Neural cell (in vitro differentiated cells): ENCODE measurements at regions not wholly inside any gene's neighbourhood (a gene's known extent, or its start where the extent isn't known, plus 50 kb on each side); places are given as distances from the start of the nearest gene placed in this dataset.

Source experiments
- H2AFZ ChIP-seq: fragments of 200-600, 300-800 bp; sonication (generic), shearing (Covaris generic); 2 replicates; pipeline ENCODE4 v1.6.0; 2014; ENCODE audit warnings: low read depth, mild to moderate bottlenecking, antibody characterized with exemption, low read length, moderate library complexity
- H3F3A ChIP-seq: fragments of 200-600 bp; shearing (Covaris generic); 2 replicates; pipeline ENCODE4 v1.6.1; 2016; ENCODE audit warnings: mild to moderate bottlenecking, moderate library complexity, mixed read lengths, antibody characterized with exemption, low read length; ENCODE audit not compliant: insufficient read depth, poor library complexity, severe bottlenecking
- H3K27ac ChIP-seq: fragments of 200-600, 300-800 bp; sonication (generic), shearing (Covaris generic); 2 replicates; pipeline ENCODE4 v1.5.1; 2014; ENCODE audit warnings: mild to moderate bottlenecking, low read length, moderate library complexity
- H3K27me3 ChIP-seq: fragments of 300-800, 200-600 bp; sonication (generic), shearing (Covaris generic); 2 replicates; pipeline ENCODE4 v1.6.0; 2014; ENCODE audit warnings: mild to moderate bottlenecking, low read depth, low read length, moderate library complexity; ENCODE audit not compliant: insufficient read depth
- H3K36me3 ChIP-seq: fragments of 300-800, 200-600 bp; sonication (generic), shearing (Covaris generic); 2 replicates; pipeline ENCODE4 v1.5.1; 2014; ENCODE audit warnings: mild to moderate bottlenecking, antibody characterized with exemption, low read length, moderate library complexity; ENCODE audit not compliant: insufficient read depth
- H3K4me2 ChIP-seq: fragments of 300-800, 200-600 bp; sonication (generic), shearing (Covaris generic); 2 replicates; pipeline ENCODE4 v1.6.0; 2014; ENCODE audit warnings: mild to moderate bottlenecking, low read length
- H3K4me3 ChIP-seq: fragments of 300-800, 200-600 bp; sonication (generic), shearing (Covaris generic); 2 replicates; pipeline ENCODE4 v1.5.1; 2014; ENCODE audit warnings: mild to moderate bottlenecking, low read length, moderate library complexity
- H3K79me2 ChIP-seq: fragments of 200-600 bp; shearing (Covaris generic); replicated peaks from 2 replicates; pipeline ENCODE4 v1.6.0; 2014; ENCODE audit warnings: mild to moderate bottlenecking, low read length, moderate library complexity; ENCODE audit not compliant: insufficient read depth
- H3K9ac ChIP-seq: fragments of 300-800, 200-600 bp; sonication (generic), shearing (Covaris generic); 2 replicates; pipeline ENCODE4 v1.6.1; 2016; ENCODE audit warnings: mild to moderate bottlenecking, low read length, mixed read lengths
- H3K9me2 ChIP-seq: fragments of 200-600 bp; shearing (Covaris generic); 2 replicates; pipeline ENCODE4 v1.6.1; 2016; ENCODE audit warnings: mild to moderate bottlenecking, low read length, mixed read lengths; ENCODE audit not compliant: insufficient read depth
- H3K9me3 ChIP-seq: fragments of 200-600, 300-800 bp; sonication (generic), shearing (Covaris generic); 2 replicates; pipeline ENCODE4 v1.6.1; 2016; ENCODE audit warnings: mild to moderate bottlenecking, mixed run types, low read length, moderate library complexity, mixed read lengths
- H4K20me1 ChIP-seq: fragments of 200-600 bp; shearing (Covaris generic); 2 replicates; pipeline ENCODE4 v1.6.1; 2016; ENCODE audit warnings: mild to moderate bottlenecking, mixed run types; ENCODE audit not compliant: insufficient read depth
- CTCF ChIP-seq: fragments of 450-650 bp; IDR thresholded peaks from 2 replicates; pipeline ENCODE4 v1.5.1; 2014; ENCODE audit warnings: antibody characterized with exemption, mild to moderate bottlenecking, moderate library complexity; ENCODE audit not compliant: poor library complexity, severe bottlenecking
- EP300 ChIP-seq: fragments of 450-650 bp; conservative IDR thresholded peaks from 2 replicates; pipeline ENCODE4 v1.6.1; 2014; ENCODE audit warnings: antibody characterized with exemption, mild to moderate bottlenecking, moderate library complexity; ENCODE audit not compliant: poor library complexity, severe bottlenecking
- EZH2 ChIP-seq: fragments of 200-600, 300-800 bp; shearing (Covaris generic), sonication (generic); IDR thresholded peaks from 2 replicates; pipeline ENCODE4 v1.6.1; 2014; ENCODE audit warnings: antibody characterized with exemption, low read length, borderline replicate concordance, mild to moderate bottlenecking; ENCODE audit not compliant: insufficient read depth, poor library complexity, severe bottlenecking
- MXI1 ChIP-seq: fragments of 450-650 bp; conservative IDR thresholded peaks from 2 replicates; pipeline ENCODE4 v1.6.1; 2014; ENCODE audit warnings: antibody characterized with exemption, mild to moderate bottlenecking; ENCODE audit not compliant: poor library complexity, severe bottlenecking
- POLR2AphosphoS5 ChIP-seq: IDR thresholded peaks from 2 replicates; pipeline ENCODE4 v1.6.1; 2012
- RAD21 ChIP-seq: fragments of 450-650 bp; conservative IDR thresholded peaks from 2 replicates; pipeline ENCODE4 v1.6.1; 2014; ENCODE audit warnings: antibody characterized with exemption, mild to moderate bottlenecking, moderate library complexity
- REST ChIP-seq: IDR thresholded peaks from 2 replicates; pipeline ENCODE4 v1.6.1; 2012; ENCODE audit warnings: borderline replicate concordance
- SMC3 ChIP-seq: fragments of 450-650 bp; conservative IDR thresholded peaks from 2 replicates; pipeline ENCODE4 v1.6.1; 2014; ENCODE audit warnings: antibody characterized with exemption, mild to moderate bottlenecking, moderate library complexity; ENCODE audit not compliant: poor library complexity
- TAF1 ChIP-seq: IDR thresholded peaks from 2 replicates; pipeline ENCODE4 v1.6.1; 2012; ENCODE audit warnings: low read depth

GRCh38 chr3:170734735-170735065, 135.3 kb downstream of the RPL22L1 start:
- Histone ChIP-seq H3F3A (no peaks in the 10 kb centered on the region), H3K9ac (no peak overlapping the region), H2AFZ (no peak overlapping the region), H3K4me2 (no peak overlapping the region), H3K4me3 (no peak overlapping the region), H4K20me1 (no peaks in the 10 kb centered on the region), H3K9me3 (no peaks in the 10 kb centered on the region), H3K27me3 (no peaks in the 10 kb centered on the region), H3K79me2 (no peaks in the 10 kb centered on the region), H3K9me2 (no peaks in the 10 kb centered on the region), H3K36me3 (no peaks in the 10 kb centered on the region), H3K27ac (no peak overlapping the region)
- TF ChIP-seq SMC3 (no peak), EZH2 (no peak)

- H3K9ac ChIP-seq = no peak overlapping the region
- H3K4me3 ChIP-seq = no peak overlapping the region
- no peak overlapping the region for H2AFZ ChIP-seq
- no peaks in the 10 kb centered on the region for H3K9me2 ChIP-seq
- no peaks in the 10 kb centered on the region for H3K9me3 ChIP-seq
- H3K27ac ChIP-seq = no peak overlapping the region
- H3K4me2 ChIP-seq = no peak overlapping the region
- no peaks in the 10 kb centered on the region for H3K79me2 ChIP-seq
- TF ChIP-seq REST = no peak
- no peaks in the 10 kb centered on the region for H3K27me3 ChIP-seq
- no peaks in the 10 kb centered on the region for H3K36me3 ChIP-seq
- no peaks in the 10 kb centered on the region for H3F3A ChIP-seq
- no peaks in the 10 kb centered on the region for H4K20me1 ChIP-seq
These were observed 135.8 kb downstream of the RPL22L1 start for GRCh38 chr3:170734043-170734734.

- Histone ChIP-seq H3K4me3 (no peak overlapping the region), H3F3A (no peaks in the 10 kb centered on the region), H3K79me2 (no peaks in the 10 kb centered on the region), H3K9ac (no peak overlapping the region), H3K36me3 (no peaks in the 10 kb centered on the region), H3K27ac (no peak overlapping the region), H2AFZ (no peak overlapping the region), H3K4me2 (no peak overlapping the region), H4K20me1 (no peaks in the 10 kb centered on the region), H3K9me3 (no peaks in the 10 kb centered on the region), H3K27me3 (no peaks in the 10 kb centered on the region), H3K9me2 (no peaks in the 10 kb centered on the region)
- no peak for TF ChIP-seq RAD21
- no peak for TF ChIP-seq REST
- no peak for TF ChIP-seq CTCF
- TF ChIP-seq EP300 = no peak
- no peak for TF ChIP-seq POLR2AphosphoS5
- no peak for TF ChIP-seq TAF1
- TF ChIP-seq MXI1 = no peak
- TF ChIP-seq SMC3 = no peak
- TF ChIP-seq EZH2 = no peak
These were observed 137.2 kb downstream of the RPL22L1 start for GRCh38 chr3:170732660-170733245.
